DND-41 (cell line): ENCODE measurements at regions not wholly inside any gene's neighbourhood (a gene's known extent, or its start where the extent isn't known, plus 50 kb on each side); places are given as distances from the start of the nearest gene placed in this dataset.

Source experiments
- CTCF ChIP-seq: IDR thresholded peaks from 2 replicates; pipeline ENCODE4 v1.5.1; 2012; ENCODE audit warnings: borderline replicate concordance, low read length, moderate library complexity, mild to moderate bottlenecking; ENCODE audit not compliant: poor library complexity, severe bottlenecking; ENCODE audit errors: extremely low read depth
- EZH2 ChIP-seq: IDR thresholded peaks from 3 replicates; pipeline ENCODE4 v1.6.1; 2012; ENCODE audit warnings: borderline replicate concordance, low read depth, mild to moderate bottlenecking, moderate library complexity, low read length, inconsistent platforms; ENCODE audit not compliant: severe bottlenecking

GRCh38 chr6:159513074-159513720 lies 179.8 kb downstream of the SOD2 start:
- TF ChIP-seq EZH2 (no peak), CTCF (no peak)
